ENCODE measurements at regions not wholly inside any gene's neighbourhood (a gene's known extent, or its start where the extent isn't known, plus 50 kb on each side); places are given as distances from the start of the nearest gene placed in this dataset.

- TF ChIP-seq EZH2phosphoT487 (IDR thresholded peaks at IDR 0.05; ENCODE audit: insufficient read depth, low read depth) (no peak), EZH2 (IDR thresholded peaks at IDR 0.05; ENCODE audit: insufficient read depth, poor library complexity, severe bottlenecking) (no peak)
Measured at GRCh38 chr4:174133551-174133950, 149.9 kb downstream of the FBXO8 start.

Measured in GM23248 (cell line).